GM18951 (cell line): ENCODE measurements at regions not wholly inside any gene's neighbourhood (a gene's known extent, or its start where the extent isn't known, plus 50 kb on each side); places are given as distances from the start of the nearest gene placed in this dataset.

ENCODE experiments used
- POLR2A ChIP-seq: IDR thresholded peaks from 4 replicates; pipeline ENCODE4 v1.6.1; 2011; ENCODE audit warnings: mild to moderate bottlenecking; ENCODE audit not compliant: insufficient read length, insufficient read depth; ENCODE audit errors: extremely low read depth
- in situ Hi-C: fragments of 300-500 bp; cut with MboI; formaldehyde crosslinking; loops from one replicate; pipeline ENCODE4 v1.12.0; 2022; ENCODE audit warnings: low sequenced_read_pairs, mixed read lengths, inconsistent platforms; ENCODE audit not compliant: unreplicated experiment

GRCh38 chr6:97849390-97849789 lies 566.4 kb upstream of the MMS22L start:
- in situ Hi-C loops: no loop called here
- TF ChIP-seq POLR2A: no peak

GRCh38 chr6:97850458-97851212 lies 567.6 kb upstream of the MMS22L start:
- in situ Hi-C loops: no loop called here
- no peak for TF ChIP-seq POLR2A

- no peak for TF ChIP-seq POLR2A
- in situ Hi-C loops: no loop called here
These were observed 580.7 kb upstream of the MMS22L start for GRCh38 chr6:97863697-97864096.

DNA sequence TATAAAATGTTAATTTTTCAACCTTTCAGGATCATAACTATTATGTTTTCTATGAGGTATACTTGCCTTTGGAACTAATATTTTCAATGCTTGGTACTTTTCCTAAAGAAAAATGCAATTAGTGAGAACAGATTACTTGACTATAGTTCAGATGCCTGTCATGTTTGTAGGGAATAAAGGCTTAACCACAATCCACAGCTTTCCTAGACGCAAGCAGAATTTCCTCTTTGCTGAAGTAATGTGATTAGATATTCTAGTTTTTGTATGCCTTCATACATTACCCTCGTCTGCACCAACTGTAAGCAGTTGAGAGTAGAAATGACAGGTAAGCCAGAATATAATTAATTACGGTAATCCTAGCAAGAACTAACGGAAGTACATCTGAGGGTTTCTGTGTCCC lies 581.4 kb upstream of the MMS22L start:
- in situ Hi-C loops: no loop called here
- no peak for TF ChIP-seq POLR2A

- no peak for TF ChIP-seq POLR2A
- in situ Hi-C loops: no loop called here
These were observed 581.8 kb upstream of the MMS22L start for GRCh38 chr6:97864826-97865225.

DNA sequence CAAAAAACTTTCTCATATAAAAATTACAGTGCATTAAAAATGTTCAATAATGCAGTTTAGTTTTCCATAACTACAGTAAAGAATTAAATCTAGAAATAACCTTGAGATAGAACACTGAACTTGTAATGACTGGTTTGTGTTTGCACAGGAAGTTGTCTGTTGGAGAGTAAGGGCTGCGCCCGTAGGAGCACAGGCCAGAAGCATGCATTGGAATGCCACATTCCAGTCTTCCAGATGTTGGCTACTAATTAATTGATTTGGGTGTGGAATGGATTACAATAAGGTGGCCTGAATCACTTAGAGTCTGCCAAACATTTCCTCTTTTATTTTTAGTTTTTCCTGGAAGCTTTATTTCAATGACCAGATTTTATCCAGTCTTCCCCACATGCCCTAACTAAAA lies 582.6 kb upstream of the MMS22L start:
- in situ Hi-C loops: no loop called here

GRCh38 chr6:97866616-97867015 lies 583.6 kb upstream of the MMS22L start:
- in situ Hi-C loops: no loop called here
- no peak for TF ChIP-seq POLR2A

More for the DNA sequence above, 582.6 kb upstream of the MMS22L start:
- no peak for TF ChIP-seq POLR2A

DNA sequence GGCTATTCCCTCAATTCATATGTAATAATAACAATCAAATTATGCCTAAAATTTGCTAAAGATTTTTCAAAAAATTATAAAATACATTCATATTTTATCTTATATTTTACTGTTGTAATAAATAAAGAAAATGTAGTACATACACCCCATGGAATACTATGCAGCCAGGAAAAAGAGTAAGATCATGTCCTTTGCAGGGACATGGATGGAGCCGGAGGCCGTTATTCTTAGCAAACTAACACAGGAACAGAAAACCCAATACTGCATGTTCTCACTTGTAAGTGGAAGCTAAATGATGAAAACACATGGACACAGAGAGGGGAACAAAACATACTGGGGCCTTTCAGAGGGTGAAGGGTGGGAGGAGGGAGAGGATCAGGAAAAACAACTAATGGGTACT lies 584.2 kb upstream of the MMS22L start:
- no peak for TF ChIP-seq POLR2A
- in situ Hi-C loops: no loop called here

- in situ Hi-C loops: no loop called here
- no peak for TF ChIP-seq POLR2A
These were observed 587.3 kb upstream of the MMS22L start for GRCh38 chr6:97870273-97870672.

GRCh38 chr6:97876711-97877110 lies 593.7 kb upstream of the MMS22L start:
- no peak for TF ChIP-seq POLR2A
- in situ Hi-C loops: no loop called here

- TF ChIP-seq POLR2A: no peak
- in situ Hi-C loops: no loop called here
These were observed 599.7 kb upstream of the MMS22L start for GRCh38 chr6:97882755-97883154.

DNA sequence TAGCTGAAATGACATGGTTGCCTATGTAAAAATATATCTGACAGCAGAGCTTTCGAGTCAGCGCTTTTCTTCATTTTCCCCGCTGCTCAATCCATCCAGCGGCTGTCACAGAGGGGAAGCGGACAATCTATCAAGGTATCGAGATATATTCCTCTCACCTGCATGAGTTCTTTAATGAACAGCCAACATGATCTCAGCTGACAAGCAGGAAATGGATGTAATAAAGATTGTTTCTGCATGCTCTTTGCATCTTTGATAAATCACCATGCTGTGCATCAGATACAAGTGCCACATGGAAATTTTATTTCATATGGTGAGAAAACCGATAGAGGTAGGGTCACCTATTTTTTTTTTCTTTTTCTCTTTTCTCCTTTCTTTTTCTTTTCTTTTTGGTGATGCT lies 602.3 kb upstream of the MMS22L start:
- in situ Hi-C loops: no loop called here
- TF ChIP-seq POLR2A: no peak

DNA sequence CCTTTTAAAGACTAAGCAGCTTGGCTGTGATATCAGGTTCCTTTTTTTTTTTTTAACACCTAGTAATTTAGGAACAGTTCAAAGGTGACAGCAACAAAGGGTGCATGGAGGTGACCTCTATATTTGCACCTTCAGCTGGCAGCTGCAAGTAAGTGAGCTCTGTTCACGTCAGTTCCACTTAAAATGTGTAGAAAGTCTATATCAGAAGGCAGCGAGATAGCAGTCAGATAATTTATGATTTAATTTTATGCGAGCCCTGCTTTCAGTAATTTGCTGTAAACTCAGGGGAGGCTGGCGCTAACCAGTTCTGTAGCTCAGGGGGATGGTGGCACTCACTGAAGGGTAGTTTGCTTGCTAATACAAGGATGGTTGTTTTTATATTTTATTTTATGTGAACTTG lies 602.8 kb upstream of the MMS22L start:
- in situ Hi-C loops: no loop called here
- no peak for TF ChIP-seq POLR2A

DNA sequence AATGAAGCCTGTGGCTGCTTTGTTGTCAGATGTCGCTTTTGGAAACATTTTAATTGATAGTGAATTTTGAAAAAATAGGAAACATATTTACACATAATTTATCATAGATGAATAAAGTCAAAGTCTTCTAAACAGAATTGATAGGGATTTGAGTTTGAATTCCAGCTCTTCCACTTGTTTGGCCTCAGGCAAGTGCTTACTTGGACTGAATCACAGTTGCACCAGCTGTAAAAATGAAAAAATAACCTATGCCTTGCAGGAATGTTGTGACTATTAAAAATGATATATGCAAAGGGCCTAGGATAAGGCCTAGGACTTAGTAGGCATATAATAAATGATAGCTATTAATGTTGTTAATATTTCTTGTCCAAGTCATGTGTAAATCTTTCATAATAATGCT lies 618.5 kb upstream of the MMS22L start:
- in situ Hi-C loops: no loop called here
- no peak for TF ChIP-seq POLR2A

GRCh38 chr6:97909380-97909779 lies 626.4 kb upstream of the MMS22L start:
- in situ Hi-C loops: no loop called here
- TF ChIP-seq POLR2A: no peak
